ENCODE measurements at regions not wholly inside any gene's neighbourhood (a gene's known extent, or its start where the extent isn't known, plus 50 kb on each side); places are given as distances from the start of the nearest gene placed in this dataset.

GRCh38 chr5:2008851-2009629 is 126.3 kb upstream of the IRX4 start:
- DNase-seq (ENCODE audit: low read depth in 1 of 2, low spot score in 1 of 2) = no peak

GRCh38 chr5:2007878-2008501 is 125.3 kb upstream of the IRX4 start:
- no peak for DNase-seq (ENCODE audit: low read depth in 1 of 2, low spot score in 1 of 2)

- DNase-seq (ENCODE audit: low read depth in 1 of 2, low spot score in 1 of 2) = no peak
Measured at GRCh38 chr5:2007496-2007877, 124.8 kb upstream of the IRX4 start.

GRCh38 chr5:2006971-2007291 is 124.2 kb upstream of the IRX4 start:
- no peak for DNase-seq (ENCODE audit: low read depth in 1 of 2, low spot score in 1 of 2)

GRCh38 chr5:2006193-2006970 is 123.7 kb upstream of the IRX4 start:
- DNase-seq (ENCODE audit: low read depth in 1 of 2, low spot score in 1 of 2) = no peak

- no peak for DNase-seq (ENCODE audit: low read depth in 1 of 2, low spot score in 1 of 2)
Measured at GRCh38 chr5:2005101-2006041, 122.6 kb upstream of the IRX4 start.

- no peak for DNase-seq (ENCODE audit: low read depth in 1 of 2, low spot score in 1 of 2)
Measured at GRCh38 chr5:2003690-2004365, 121.1 kb upstream of the IRX4 start.

GRCh38 chr5:2003206-2003605 is 120.5 kb upstream of the IRX4 start:
- DNase-seq (ENCODE audit: low read depth in 1 of 2, low spot score in 1 of 2) = no peak

- no peak for DNase-seq (ENCODE audit: low read depth in 1 of 2, low spot score in 1 of 2)
Measured at GRCh38 chr5:2001300-2001699, 118.6 kb upstream of the IRX4 start.

- no peak for DNase-seq (ENCODE audit: low read depth in 1 of 2, low spot score in 1 of 2)
Measured at GRCh38 chr5:2000591-2000990, 117.9 kb upstream of the IRX4 start.

GRCh38 chr5:1999794-2000193 is 117.1 kb upstream of the IRX4 start:
- no peak for DNase-seq (ENCODE audit: low read depth in 1 of 2, low spot score in 1 of 2)

- DNase-seq (ENCODE audit: low read depth in 1 of 2, low spot score in 1 of 2) = no peak
Measured at GRCh38 chr5:1998716-1999317, 116.1 kb upstream of the IRX4 start.

GRCh38 chr5:1998348-1998669 is 115.6 kb upstream of the IRX4 start:
- no peak for DNase-seq (ENCODE audit: low read depth in 1 of 2, low spot score in 1 of 2)

GRCh38 chr5:1997640-1998347 is 115.1 kb upstream of the IRX4 start:
- no peak for DNase-seq (ENCODE audit: low read depth in 1 of 2, low spot score in 1 of 2)

GRCh38 chr5:1995491-1995890 is 112.8 kb upstream of the IRX4 start:
- DNase-seq (ENCODE audit: low read depth in 1 of 2, low spot score in 1 of 2) = no peak

- DNase-seq (ENCODE audit: low read depth in 1 of 2, low spot score in 1 of 2) = no peak
Measured at GRCh38 chr5:1987471-1987870, 104.7 kb upstream of the IRX4 start.

- no peak for DNase-seq (ENCODE audit: low read depth in 1 of 2, low spot score in 1 of 2)
Measured at GRCh38 chr5:1985781-1986180, 103.1 kb upstream of the IRX4 start.

GRCh38 chr5:1983919-1984695 is 101.4 kb upstream of the IRX4 start:
- DNase-seq (ENCODE audit: low read depth in 1 of 2, low spot score in 1 of 2) = no peak

GRCh38 chr5:1983401-1983800 is 100.7 kb upstream of the IRX4 start:
- DNase-seq (ENCODE audit: low read depth in 1 of 2, low spot score in 1 of 2) = no peak

All from activated T-helper 1 cell treated with anti-CD3 and anti-CD28 coated beads, Interleukin-2, amount 50 U/mL, for 16 hours (primary cell).